ENCODE measurements at regions not wholly inside any gene's neighbourhood (a gene's known extent, or its start where the extent isn't known, plus 50 kb on each side); places are given as distances from the start of the nearest gene placed in this dataset.

- TF ChIP-seq POLR2A (IDR thresholded peaks at IDR 0.05) (no peak), CTCF (IDR thresholded peaks at IDR 0.05 in 4 of 5, conservative IDR thresholded peaks at IDR 0.05 in 1 of 5) (no peak)
- ATAC-seq (no peak), DNase-seq (no peak)
- H3K27me3 ChIP-seq, result no peaks in the 10 kb centered on the region
- no peaks in the 10 kb centered on the region for H3K36me3 ChIP-seq
- no peak overlapping the region for H3K4me3 ChIP-seq
- in situ Hi-C loops (cut with MboI; ENCODE audit: low sequenced_read_pairs in 4 of 4) (no loop called here), intact Hi-C loops (cut with DNase I; ENCODE audit: low total_unique reads) (no loop called here)
- H3K27ac ChIP-seq, result no peak overlapping the region
- H3K4me1 ChIP-seq, result peaks cover 0 to 11% of the 10 kb centered on the region in 2 donors
- H3K9me3 ChIP-seq, result no peaks in the 10 kb centered on the region
Observed at GRCh38 chr14:58711382-58711781, 73.6 kb downstream of the DACT1 start.

DNA sequence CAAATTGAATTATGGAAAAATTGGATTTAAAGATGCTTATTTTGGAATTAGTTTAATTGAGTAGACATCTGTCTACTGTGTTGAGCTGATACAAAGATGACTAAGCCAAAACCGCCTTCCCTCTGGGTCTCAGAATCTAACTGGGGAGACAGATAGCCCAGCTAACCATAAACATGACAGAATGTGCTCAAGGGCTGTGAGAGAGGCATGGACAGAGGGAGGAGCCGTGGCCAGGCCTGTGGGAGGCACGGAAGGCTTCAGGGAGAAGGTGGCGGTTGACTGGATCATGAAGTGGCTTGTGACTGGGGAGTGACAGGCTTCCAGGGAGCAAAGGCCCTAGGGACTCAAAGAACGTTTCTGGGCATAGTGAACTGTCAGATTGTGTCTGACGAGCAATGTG, 74.6 kb downstream of the DACT1 start:
- Histone ChIP-seq H3K9me3 (no peaks in the 10 kb centered on the region), H3K27ac (no peak overlapping the region), H3K4me3 (no peak overlapping the region), H3K36me3 (no peaks in the 10 kb centered on the region), H3K4me1 (peaks cover 5 to 12% of the 10 kb centered on the region in 2 donors), H3K27me3 (no peaks in the 10 kb centered on the region)
- intact Hi-C loops (cut with DNase I; ENCODE audit: low total_unique reads) (no loop called here), in situ Hi-C loops (cut with MboI; ENCODE audit: low sequenced_read_pairs in 4 of 4) (no loop called here)
- DNase-seq (no peak), ATAC-seq (no peak)
- TF ChIP-seq CTCF (IDR thresholded peaks at IDR 0.05 in 4 of 5, conservative IDR thresholded peaks at IDR 0.05 in 1 of 5) (no peak), POLR2A (IDR thresholded peaks at IDR 0.05) (no peak)

DNA sequence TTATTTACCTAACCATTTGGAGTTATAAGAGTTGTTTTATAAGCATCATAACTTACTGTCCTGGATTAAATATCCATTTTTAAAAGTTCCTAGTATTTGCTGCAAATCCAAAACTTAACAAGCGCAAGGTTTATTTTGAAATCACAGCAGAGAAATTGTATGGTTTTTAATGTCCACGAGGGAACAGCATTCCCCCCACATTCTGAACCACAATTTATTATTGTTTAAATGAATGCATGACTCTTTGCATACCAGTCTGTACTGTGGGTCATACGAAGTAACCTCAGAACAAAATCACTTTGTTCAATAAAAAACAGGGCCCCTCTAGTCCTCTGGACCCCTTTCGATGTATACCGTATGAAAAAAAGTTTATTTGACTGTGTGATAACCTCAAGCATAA, 75.9 kb downstream of the DACT1 start:
- intact Hi-C loops (cut with DNase I; ENCODE audit: low total_unique reads), result no loop called here
- ATAC-seq (no peak), DNase-seq (no peak)
- Histone ChIP-seq H3K36me3 (no peaks in the 10 kb centered on the region), H3K9me3 (no peaks in the 10 kb centered on the region), H3K27ac (no peak overlapping the region), H3K4me1 (peaks cover 10 to 18% of the 10 kb centered on the region in 2 donors), H3K27me3 (no peaks in the 10 kb centered on the region), H3K4me3 (no peak overlapping the region)
- in situ Hi-C loops (cut with MboI; ENCODE audit: low sequenced_read_pairs in 4 of 4), result no loop called here
- TF ChIP-seq CTCF (IDR thresholded peaks at IDR 0.05 in 4 of 5, conservative IDR thresholded peaks at IDR 0.05 in 1 of 5) (no peak), POLR2A (IDR thresholded peaks at IDR 0.05) (no peak)

DNA sequence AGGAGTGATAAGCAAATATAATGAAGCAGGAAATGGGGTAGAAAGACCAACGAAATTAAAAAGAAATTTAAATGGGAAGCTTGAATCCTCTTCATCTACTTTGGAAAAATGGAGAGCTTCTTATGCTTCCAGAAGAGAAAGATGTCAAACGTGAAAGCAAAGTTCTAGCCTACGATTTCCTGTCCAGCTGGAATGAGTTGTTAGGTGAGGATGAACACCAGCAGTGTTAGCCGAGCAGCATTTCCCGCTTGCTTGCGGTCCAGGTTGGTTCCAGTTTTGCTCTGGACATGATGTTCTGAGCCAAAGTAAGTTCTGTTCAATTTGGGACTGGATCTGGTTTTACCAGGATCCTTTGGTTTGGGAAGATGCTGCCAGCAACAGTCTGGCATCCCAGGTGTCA, 78.9 kb downstream of the DACT1 start:
- Histone ChIP-seq H3K27me3 (no peaks in the 10 kb centered on the region), H3K27ac (no peak overlapping the region), H3K4me1 (peaks cover 7 to 10% of the 10 kb centered on the region in 2 donors), H3K36me3 (no peaks in the 10 kb centered on the region), H3K9me3 (no peaks in the 10 kb centered on the region), H3K4me3 (no peak overlapping the region)
- ATAC-seq (no peak), DNase-seq (no peak)
- intact Hi-C loops (cut with DNase I; ENCODE audit: low total_unique reads) (no loop called here), in situ Hi-C loops (cut with MboI; ENCODE audit: low sequenced_read_pairs in 4 of 4) (no loop called here)
- TF ChIP-seq CTCF (IDR thresholded peaks at IDR 0.05 in 4 of 5, conservative IDR thresholded peaks at IDR 0.05 in 1 of 5), result no peak
- TF ChIP-seq POLR2A (IDR thresholded peaks at IDR 0.05), result no peak

DNA sequence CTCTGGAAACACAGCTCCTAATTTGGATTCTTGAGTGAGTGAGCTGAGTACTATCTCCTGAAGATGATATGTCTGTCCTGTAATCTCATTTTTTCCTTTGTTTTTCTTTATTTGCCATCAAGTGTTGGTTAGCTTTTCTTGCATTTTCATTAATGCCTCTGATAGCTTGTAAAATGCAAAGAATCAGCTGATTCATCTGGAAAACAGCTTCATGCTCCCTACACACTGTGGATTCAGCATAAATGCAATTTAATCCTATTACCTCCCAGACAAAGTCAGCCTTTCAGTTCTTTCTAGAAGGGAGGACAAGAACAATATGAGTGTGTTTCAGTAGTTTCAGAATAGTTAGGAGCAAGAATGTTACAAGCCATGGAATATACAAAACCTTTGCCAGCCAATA, 79.4 kb downstream of the DACT1 start:
- no peak overlapping the region for H3K27ac ChIP-seq
- in situ Hi-C loops (cut with MboI; ENCODE audit: low sequenced_read_pairs in 4 of 4), result no loop called here
- intact Hi-C loops (cut with DNase I; ENCODE audit: low total_unique reads), result no loop called here
- ATAC-seq (no peak), DNase-seq (no peak)
- TF ChIP-seq POLR2A (IDR thresholded peaks at IDR 0.05), result no peak
- no peak for TF ChIP-seq CTCF (IDR thresholded peaks at IDR 0.05 in 4 of 5, conservative IDR thresholded peaks at IDR 0.05 in 1 of 5)
- no peaks in the 10 kb centered on the region for H3K27me3 ChIP-seq
- H3K4me3 ChIP-seq, result no peak overlapping the region
- peaks cover 7 to 10% of the 10 kb centered on the region in 2 donors for H3K4me1 ChIP-seq
- no peaks in the 10 kb centered on the region for H3K36me3 ChIP-seq
- H3K9me3 ChIP-seq, result no peaks in the 10 kb centered on the region

Data from gastrocnemius medialis (tissue), 4 donors.